HCT116 (cell line): ENCODE measurements at regions not wholly inside any gene's neighbourhood (a gene's known extent, or its start where the extent isn't known, plus 50 kb on each side); places are given as distances from the start of the nearest gene placed in this dataset.

ENCODE experiments used
- CTCF ChIP-seq, 3 experiments: fragments of 200-600 bp in 1 of 3; sonication (generic) in 1 of 3; IDR thresholded peaks in 2 of 3; conservative IDR thresholded peaks in 1 of 3; 2 replicates each; pipeline ENCODE4 v1.5.1; 2012 to 2017; ENCODE audit warnings: low read depth in 2 of 3, low read length in 2 of 3, antibody characterized with exemption in 1 of 3, borderline replicate concordance in 1 of 3, control low read depth in 1 of 3, mild to moderate bottlenecking in 1 of 3, mixed read lengths in 1 of 3, mixed run types in 1 of 3, moderate library complexity in 1 of 3; ENCODE audit not compliant: insufficient read depth in 1 of 3
- EZH2 ChIP-seq: fragments of 200-600 bp; sonication (generic); IDR thresholded peaks from 2 replicates; pipeline ENCODE4 v1.6.1; 2017; ENCODE audit warnings: antibody characterized with exemption, mixed run types
- EZH2phosphoT487 ChIP-seq: fragments of 200-600 bp; IDR thresholded peaks from 2 replicates; pipeline ENCODE4 v1.6.1; 2018; ENCODE audit warnings: antibody characterized with exemption, borderline replicate concordance
- JUND ChIP-seq: IDR thresholded peaks from 2 replicates; pipeline ENCODE4 v1.6.1; 2012
- POLR2A ChIP-seq: IDR thresholded peaks from 2 replicates; pipeline ENCODE4 v1.7.0; 2011; ENCODE audit warnings: borderline replicate concordance; ENCODE audit not compliant: insufficient read depth, insufficient read length; ENCODE audit errors: extremely low read depth
- POLR2AphosphoS5 ChIP-seq: IDR thresholded peaks from 2 replicates; pipeline ENCODE4 v1.6.1; 2011; ENCODE audit warnings: mild to moderate bottlenecking, low read depth, low read length, moderate library complexity
- RAD21 ChIP-seq: IDR thresholded peaks from 2 replicates; pipeline ENCODE4 v1.6.1; 2012; ENCODE audit warnings: low read depth, mild to moderate bottlenecking
- SP1 ChIP-seq: IDR thresholded peaks from 2 replicates; pipeline ENCODE4 v1.6.1; 2012; ENCODE audit warnings: low read depth
- TCF7L2 ChIP-seq: IDR thresholded peaks from 2 replicates; pipeline ENCODE4 v1.7.0; 2011; ENCODE audit warnings: borderline replicate concordance, inconsistent platforms; ENCODE audit not compliant: insufficient read depth, insufficient read length; ENCODE audit errors: extremely low read depth
- ZFX ChIP-seq: fragments of 450-650 bp; IDR thresholded peaks from 2 replicates; pipeline ENCODE4 v1.6.1; 2017
- TF ChIP-seq, protein P1 (sequence below): IDR thresholded peaks from 2 replicates; pipeline ENCODE4 v1.6.1; 2012

- no peak for TF ChIP-seq CTCF (IDR thresholded peaks at IDR 0.05 in 2 of 3, conservative IDR thresholded peaks at IDR 0.05 in 1 of 3; ENCODE audit: borderline replicate concordance in 1 of 3, insufficient read depth in 1 of 3, low read depth in 2 of 3, low read length in 2 of 3)
- TF ChIP-seq, protein P1, sequence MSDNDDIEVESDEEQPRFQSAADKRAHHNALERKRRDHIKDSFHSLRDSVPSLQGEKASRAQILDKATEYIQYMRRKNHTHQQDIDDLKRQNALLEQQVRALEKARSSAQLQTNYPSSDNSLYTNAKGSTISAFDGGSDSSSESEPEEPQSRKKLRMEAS, result no peak
- no peak for TF ChIP-seq EZH2
- TF ChIP-seq JUND, result no peak
- no peak for TF ChIP-seq ZFX
- TF ChIP-seq POLR2A, result no peak
- no peak for TF ChIP-seq SP1
- no peak for TF ChIP-seq POLR2AphosphoS5
- TF ChIP-seq TCF7L2, result no peak
- TF ChIP-seq EZH2phosphoT487, result no peak
- TF ChIP-seq RAD21, result no peak
Observed at GRCh38 chr5:4197151-4197550, 601.5 kb downstream of the IRX1 start.
